GM18868 (cell line): ENCODE measurements at regions not wholly inside any gene's neighbourhood (a gene's known extent, or its start where the extent isn't known, plus 50 kb on each side); places are given as distances from the start of the nearest gene placed in this dataset.
"Not testable (repeated sequence)": the region's sequence is repeated elsewhere in the genome, so short reads cannot be mapped to it uniquely, and the experiment has no call there.

Source experiments
- ATAC-seq: cut with Tn5 transposase; IDR thresholded peaks from one replicate; pipeline ENCODE4 v1.9.1; 2021; ENCODE audit warnings: mild to moderate bottlenecking, moderate library complexity; ENCODE audit not compliant: unreplicated experiment

GRCh38 chr6:137610702-137611101 is 116.5 kb upstream of the OLIG3 start:
- ATAC-seq = no peak

GRCh38 chr6:137623293-137623692 is 129.1 kb upstream of the OLIG3 start:
- ATAC-seq = no peak

- ATAC-seq = no peak
Observed at GRCh38 chr6:137625100-137625661, 131.0 kb upstream of the OLIG3 start.

- ATAC-seq = no peak
Observed at GRCh38 chr6:137625808-137626207, 131.6 kb upstream of the OLIG3 start.

- peak; percentile 20 for ATAC-seq
Observed at GRCh38 chr6:137630666-137631065, 136.5 kb upstream of the OLIG3 start.

- peak; percentile 78 for ATAC-seq
Observed at GRCh38 chr6:137631323-137631722, 137.1 kb upstream of the OLIG3 start.

GRCh38 chr6:137634177-137634576 is 140.0 kb upstream of the OLIG3 start:
- not testable (repeated sequence) for ATAC-seq

GRCh38 chr6:137637121-137637520 is 142.9 kb upstream of the OLIG3 start:
- ATAC-seq = peak; percentile 52

GRCh38 chr6:137638926-137639706 is 144.9 kb upstream of the OLIG3 start:
- no peak for ATAC-seq

- ATAC-seq = no peak
Observed at GRCh38 chr6:137640086-137640485, 145.9 kb upstream of the OLIG3 start.

GRCh38 chr6:137641474-137642077 is 147.4 kb upstream of the OLIG3 start:
- ATAC-seq = no peak

GRCh38 chr6:137643210-137643609 is 149.0 kb upstream of the OLIG3 start:
- ATAC-seq = not testable (repeated sequence)

GRCh38 chr6:137643644-137644043 is 149.4 kb upstream of the OLIG3 start:
- ATAC-seq = not testable (repeated sequence)

GRCh38 chr6:137645850-137646249 is 151.7 kb upstream of the OLIG3 start:
- ATAC-seq = no peak

- ATAC-seq = no peak
Observed at GRCh38 chr6:137646484-137646883, 152.3 kb upstream of the OLIG3 start.

GRCh38 chr6:137647762-137648447 is 153.7 kb upstream of the OLIG3 start:
- ATAC-seq = peak; percentile 80

- no peak for ATAC-seq
Observed at GRCh38 chr6:137650720-137651119, 156.5 kb upstream of the OLIG3 start.

GRCh38 chr6:137651178-137651577 is 157.0 kb upstream of the OLIG3 start:
- no peak for ATAC-seq

- no peak for ATAC-seq
Observed at GRCh38 chr6:137651591-137652335, 157.6 kb upstream of the OLIG3 start.

- ATAC-seq = no peak
Observed at GRCh38 chr6:137652961-137653705, 158.9 kb upstream of the OLIG3 start.
